NCI-H748 treated with DMSO at 0.1 percent for 48 hours (cell line): ENCODE measurements at regions not wholly inside any gene's neighbourhood (a gene's known extent, or its start where the extent isn't known, plus 50 kb on each side); places are given as distances from the start of the nearest gene placed in this dataset.

Experiments used
- DNase-seq: peaks from one replicate; lab custom pipeline; 2025; lab: John Stamatoyannopoulos, UW

GRCh38 chr12:91793676-91794075 is 352.0 kb downstream of the BTG1 start:
- DNase-seq, result no peak

- no peak for DNase-seq
Measured at GRCh38 chr12:91792597-91792996, 353.0 kb downstream of the BTG1 start.

GRCh38 chr12:91786499-91787272 is 359.0 kb downstream of the BTG1 start:
- no peak for DNase-seq

GRCh38 chr12:91785655-91786498 is 359.8 kb downstream of the BTG1 start:
- DNase-seq, result peak; percentile 42

GRCh38 chr12:91781114-91781513 is 364.5 kb downstream of the BTG1 start:
- DNase-seq, result no peak

- no peak for DNase-seq
Measured at GRCh38 chr12:91778938-91779400, 366.7 kb downstream of the BTG1 start.

- DNase-seq, result no peak
Measured at GRCh38 chr12:91778091-91778832, 367.4 kb downstream of the BTG1 start.

GRCh38 chr12:91777268-91777992 is 368.2 kb downstream of the BTG1 start:
- DNase-seq, result no peak

- no peak for DNase-seq
Measured at GRCh38 chr12:91774434-91774921, 371.2 kb downstream of the BTG1 start.

- no peak for DNase-seq
Measured at GRCh38 chr12:91773749-91774429, 371.8 kb downstream of the BTG1 start.

GRCh38 chr12:91772411-91772810 is 373.2 kb downstream of the BTG1 start:
- no peak for DNase-seq

- DNase-seq, result no peak
Measured at GRCh38 chr12:91769736-91770135, 375.9 kb downstream of the BTG1 start.

GRCh38 chr12:91767237-91767636 is 378.4 kb downstream of the BTG1 start:
- DNase-seq, result no peak

GRCh38 chr12:91766454-91766853 is 379.2 kb downstream of the BTG1 start:
- no peak for DNase-seq

- DNase-seq, result no peak
Measured at GRCh38 chr12:91763654-91764370, 381.8 kb downstream of the BTG1 start.

- DNase-seq, result no peak
Measured at GRCh38 chr12:91753649-91754048, 392.0 kb downstream of the BTG1 start.

GRCh38 chr12:91746976-91747375 is 398.7 kb downstream of the BTG1 start:
- DNase-seq, result no peak

GRCh38 chr12:91744597-91744996 is 401.0 kb downstream of the BTG1 start:
- DNase-seq, result peak; percentile 40

- DNase-seq, result peak; percentile 25
Measured at GRCh38 chr12:91743704-91744321, 401.8 kb downstream of the BTG1 start.

GRCh38 chr12:91743280-91743679 is 402.4 kb downstream of the BTG1 start:
- DNase-seq, result no peak
